ENCODE measurements at regions not wholly inside any gene's neighbourhood (a gene's known extent, or its start where the extent isn't known, plus 50 kb on each side); places are given as distances from the start of the nearest gene placed in this dataset.
"Not testable (repeated sequence)": the region's sequence is repeated elsewhere in the genome, so short reads cannot be mapped to it uniquely, and the experiment has no call there.

DNA sequence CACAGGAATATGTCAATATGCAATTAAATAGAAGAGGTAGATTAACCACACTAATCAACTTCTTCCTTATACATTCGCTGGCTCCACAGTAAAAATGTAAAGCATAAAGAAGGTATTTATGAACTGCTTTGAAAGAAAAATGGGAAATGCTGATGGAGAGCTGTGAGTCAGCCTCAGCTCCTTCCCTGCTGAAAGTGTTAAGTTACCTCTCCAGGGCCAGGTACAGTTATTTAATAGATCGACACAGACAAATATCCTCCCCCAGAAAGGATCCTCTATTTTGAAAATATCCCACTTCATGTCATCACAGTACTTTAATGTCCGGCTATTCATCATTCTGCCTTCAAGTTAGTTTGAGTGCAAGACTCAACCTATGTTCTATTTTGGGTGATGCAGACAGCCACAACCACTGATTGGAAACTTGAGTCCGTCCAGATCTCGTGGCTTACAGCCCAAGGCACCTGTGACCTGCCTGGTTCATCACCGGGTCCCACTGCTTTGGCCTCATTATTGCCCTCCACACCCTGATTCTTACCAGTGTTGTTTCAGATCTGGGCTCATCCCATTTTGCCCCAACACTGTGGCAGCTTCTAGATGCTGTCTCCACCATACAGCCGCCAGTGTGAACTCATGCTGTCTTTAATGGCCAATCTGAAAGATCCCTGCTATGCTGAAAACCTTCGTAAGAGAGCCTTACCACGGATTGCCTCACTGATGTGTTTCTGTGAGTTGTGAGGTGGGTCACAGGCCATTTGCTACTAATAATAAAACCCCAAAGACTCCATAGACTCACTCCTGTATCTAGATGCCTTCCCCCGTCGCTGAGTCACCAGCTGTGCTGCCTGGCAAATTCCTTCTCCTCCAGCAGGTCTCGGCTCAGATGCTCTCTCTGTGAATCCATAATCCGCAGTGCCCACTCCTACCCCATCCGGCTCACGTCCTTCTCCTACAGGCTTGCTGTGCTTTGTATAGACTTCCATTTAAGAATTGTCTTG, 56.2 kb upstream of the DDAH1 start:
- peak; percentile 5 for DNase-seq (ENCODE audit: low spot score)

- not testable (repeated sequence) for DNase-seq (ENCODE audit: low spot score)
Observed at GRCh38 chr1:85522458-85522857, 57.5 kb upstream of the DDAH1 start.

DNA sequence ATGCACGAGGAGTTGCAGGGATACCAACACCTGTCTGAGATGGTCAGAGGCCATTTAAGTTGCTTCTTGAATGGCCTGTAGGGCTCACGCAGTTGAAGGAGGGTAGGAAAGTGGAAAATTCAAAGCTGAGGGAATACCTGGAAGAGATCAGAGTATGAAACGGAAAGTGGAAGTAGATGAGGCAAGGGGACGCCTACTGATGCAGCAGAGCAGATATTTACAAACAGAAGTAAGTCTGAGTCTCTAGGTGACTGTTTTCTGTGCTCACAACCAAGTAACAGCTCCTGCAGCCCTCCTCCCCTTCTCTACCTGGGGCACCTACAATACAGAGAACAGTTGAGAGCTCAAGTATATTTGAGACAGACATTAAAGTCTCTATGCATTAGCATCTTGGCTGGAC, 57.5 kb upstream of the CCN1 start:
- not testable (repeated sequence) for DNase-seq (ENCODE audit: low spot score)

GRCh38 chr1:85524281-85524886, 56.2 kb upstream of the CCN1 start:
- DNase-seq (ENCODE audit: low spot score), result not testable (repeated sequence)

DNA sequence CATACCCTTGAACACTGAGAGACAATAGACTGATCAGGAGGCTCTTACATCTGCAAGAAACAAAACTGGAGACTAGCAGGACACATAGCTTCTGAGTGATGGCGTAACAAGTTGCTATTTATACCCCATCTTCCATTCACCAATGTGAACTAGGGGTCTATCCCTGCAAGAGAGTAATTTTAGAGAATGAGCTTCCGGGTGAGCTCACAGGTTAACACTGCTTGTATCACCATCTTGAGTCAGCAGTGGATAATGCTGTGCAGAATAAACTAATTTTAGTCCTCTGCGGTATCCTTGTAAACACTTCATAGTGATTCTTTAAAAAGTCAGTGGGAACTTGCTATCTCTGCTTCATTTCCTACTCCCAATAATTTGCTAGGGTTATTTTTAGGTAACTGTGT, 55.0 kb upstream of the CCN1 start:
- DNase-seq (ENCODE audit: low spot score), result not testable (repeated sequence)

GRCh38 chr1:85526216-85526615, 54.3 kb upstream of the CCN1 start:
- DNase-seq (ENCODE audit: low spot score), result not testable (repeated sequence)

GRCh38 chr1:85527145-85527544, 53.4 kb upstream of the CCN1 start:
- not testable (repeated sequence) for DNase-seq (ENCODE audit: low spot score)
